HG02973 (cell line): ENCODE measurements at regions not wholly inside any gene's neighbourhood (a gene's known extent, or its start where the extent isn't known, plus 50 kb on each side); places are given as distances from the start of the nearest gene placed in this dataset.

Experiments used
- ATAC-seq: cut with Tn5 transposase; IDR thresholded peaks from one replicate; pipeline ENCODE4 v1.9.1; 2021; ENCODE audit warnings: moderate library complexity; ENCODE audit not compliant: unreplicated experiment

DNA sequence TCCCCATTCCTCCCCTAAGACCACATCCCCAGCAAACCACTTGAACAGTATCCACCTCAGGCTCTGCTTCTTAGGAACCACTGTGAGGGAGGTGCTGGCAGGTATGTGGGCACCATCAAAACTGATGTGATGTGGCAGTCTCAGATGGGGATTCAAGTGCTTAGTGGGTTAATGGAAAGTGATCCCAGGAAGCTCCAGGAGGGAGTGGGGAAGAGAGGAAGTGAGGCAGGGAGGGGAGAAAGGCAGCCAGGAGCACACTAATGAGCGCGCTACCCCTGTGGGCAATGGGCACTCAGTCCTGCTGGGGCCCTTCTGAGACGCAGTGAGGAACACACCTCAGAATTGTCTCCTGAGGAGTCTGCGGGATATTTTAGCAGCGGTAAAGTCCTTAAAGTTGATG is 263.1 kb upstream of the MOCS1 start:
- no peak for ATAC-seq

- no peak for ATAC-seq
These were observed 261.9 kb upstream of the MOCS1 start for GRCh38 chr6:40196135-40196518.

- no peak for ATAC-seq
These were observed 261.3 kb upstream of the MOCS1 start for GRCh38 chr6:40195428-40196134.

GRCh38 chr6:40194447-40195170 is 260.3 kb upstream of the MOCS1 start:
- no peak for ATAC-seq

GRCh38 chr6:40192516-40192915 is 258.3 kb upstream of the MOCS1 start:
- no peak for ATAC-seq

DNA sequence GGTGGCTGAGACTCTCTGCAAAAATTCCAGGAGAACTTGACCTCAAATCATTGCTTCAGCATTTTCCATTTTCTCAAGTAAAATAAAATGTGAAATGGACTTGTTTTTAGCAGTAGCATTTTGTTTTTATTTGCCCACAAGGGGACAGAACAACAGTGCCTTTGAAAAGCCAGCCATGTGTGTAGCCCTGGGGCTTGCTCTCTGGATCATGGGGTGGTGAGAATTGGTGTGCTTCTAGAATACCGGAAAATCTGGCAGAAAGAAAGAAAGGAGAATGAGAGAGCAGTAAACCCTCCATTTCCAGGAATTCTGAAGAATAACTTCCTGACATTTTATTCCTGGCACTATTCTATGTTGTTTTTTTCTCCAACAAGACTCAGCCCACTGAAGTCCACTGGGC is 254.7 kb upstream of the MOCS1 start:
- ATAC-seq: no peak

DNA sequence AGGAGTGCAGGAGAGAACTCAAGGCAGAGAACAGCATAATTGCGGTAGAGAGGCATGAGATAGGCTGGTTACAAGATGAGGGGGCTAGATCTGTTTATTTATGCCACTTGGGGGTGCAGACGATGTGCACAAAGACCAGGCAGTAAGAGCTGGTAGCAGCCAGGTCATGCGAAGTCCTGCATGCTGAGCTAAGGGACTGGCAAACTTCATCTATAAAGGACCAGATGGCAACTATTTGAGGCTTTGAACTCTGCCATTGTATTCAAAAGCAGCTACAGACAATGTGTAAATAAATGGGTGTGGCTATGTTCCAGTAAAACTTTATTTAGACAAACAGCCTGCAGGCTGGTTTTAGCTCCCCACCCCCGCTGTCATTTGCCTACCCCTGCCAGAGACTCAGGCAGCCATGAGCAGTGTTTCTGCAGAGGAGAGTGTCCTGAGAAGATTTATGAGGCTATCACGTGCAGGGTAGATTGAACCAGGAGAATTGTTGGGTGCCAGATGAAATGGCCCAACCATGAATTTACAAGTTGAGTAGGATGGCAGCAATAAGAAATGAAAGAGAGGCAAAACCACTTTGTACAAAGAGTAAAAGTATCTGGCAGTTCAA is 253.4 kb upstream of the MOCS1 start:
- no peak for ATAC-seq

DNA sequence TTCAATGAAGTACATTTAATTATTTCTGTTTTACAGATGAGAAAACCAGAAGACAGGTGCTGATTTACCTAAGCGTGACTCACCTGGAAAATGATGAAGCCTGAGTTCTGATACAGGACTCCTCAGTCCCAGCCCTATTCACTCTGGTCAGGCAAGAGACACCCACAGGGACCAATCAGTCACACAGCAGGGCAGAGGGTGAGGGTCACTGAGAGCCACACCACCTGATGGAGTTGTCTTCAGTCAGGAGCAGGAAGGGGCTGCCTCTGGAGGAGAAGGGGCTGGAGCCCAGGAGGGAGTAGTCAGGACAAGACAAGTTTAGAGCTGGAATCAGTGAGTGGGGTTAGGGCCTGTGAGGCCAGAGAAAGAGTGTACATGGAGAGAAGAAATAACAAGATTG is 251.2 kb upstream of the MOCS1 start:
- ATAC-seq: no peak

DNA sequence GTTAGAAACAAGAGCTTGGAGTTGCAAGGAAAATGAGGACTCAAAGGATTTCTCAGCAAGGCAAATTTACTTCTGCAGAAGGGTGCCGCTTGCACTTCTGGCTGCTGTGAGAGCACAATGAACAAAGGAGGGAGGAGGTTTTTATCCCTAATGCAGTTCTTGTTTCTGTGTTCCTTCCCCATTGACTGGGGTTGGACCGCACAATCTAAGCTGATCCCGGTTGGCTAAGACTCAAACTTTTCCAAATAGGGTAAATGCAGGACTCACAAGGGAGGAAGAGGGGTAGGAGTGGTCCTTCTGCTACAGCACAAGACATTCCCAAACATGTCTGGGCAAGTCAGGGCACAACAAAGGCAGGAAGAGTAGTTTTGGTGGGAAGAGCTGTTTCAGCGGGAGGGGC is 249.6 kb upstream of the MOCS1 start:
- no peak for ATAC-seq

DNA sequence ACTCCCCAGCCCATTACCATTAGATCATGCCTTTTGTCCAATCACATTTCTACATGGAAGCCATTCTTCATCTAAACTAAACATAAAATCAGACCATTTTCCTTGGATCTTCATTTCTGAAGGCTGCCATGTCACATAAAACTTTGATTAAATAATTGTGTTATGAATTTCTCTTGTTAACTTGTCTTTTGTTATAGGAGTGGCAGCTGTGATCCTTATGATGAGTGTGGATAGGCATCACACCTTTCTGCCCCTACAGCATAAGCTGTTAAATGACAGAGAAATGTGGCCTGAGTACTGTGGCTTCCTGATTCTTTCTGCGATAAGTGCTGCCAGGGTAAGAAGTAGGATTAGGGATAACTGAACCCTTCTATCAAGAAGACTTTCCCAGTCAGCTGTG is 247.1 kb upstream of the MOCS1 start:
- ATAC-seq: no peak

- no peak for ATAC-seq
These were observed 246.0 kb upstream of the MOCS1 start for GRCh38 chr6:40180271-40180670.

DNA sequence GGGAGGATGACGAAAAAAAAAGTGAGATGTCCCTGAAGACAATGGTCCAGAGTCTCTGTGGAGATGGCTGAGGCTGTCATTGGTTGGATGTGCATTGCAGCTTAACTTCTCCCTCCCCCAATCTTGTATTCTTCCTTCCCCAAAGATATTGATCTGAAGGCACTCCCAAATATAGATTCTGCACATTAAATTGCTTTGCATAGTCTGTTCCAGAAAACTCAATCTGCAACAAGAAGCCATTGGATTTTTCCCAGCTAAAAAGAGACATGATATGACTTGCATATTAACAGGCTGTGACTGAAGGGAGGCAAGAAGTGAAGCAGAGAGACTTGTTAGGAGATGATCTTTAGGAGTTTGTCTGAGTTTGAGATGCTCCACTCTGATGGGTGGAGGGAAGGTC is 245.2 kb upstream of the MOCS1 start:
- ATAC-seq: no peak

- no peak for ATAC-seq
These were observed 243.3 kb upstream of the MOCS1 start for GRCh38 chr6:40177598-40177997.

GRCh38 chr6:40176152-40176551 is 241.9 kb upstream of the MOCS1 start:
- ATAC-seq: no peak

DNA sequence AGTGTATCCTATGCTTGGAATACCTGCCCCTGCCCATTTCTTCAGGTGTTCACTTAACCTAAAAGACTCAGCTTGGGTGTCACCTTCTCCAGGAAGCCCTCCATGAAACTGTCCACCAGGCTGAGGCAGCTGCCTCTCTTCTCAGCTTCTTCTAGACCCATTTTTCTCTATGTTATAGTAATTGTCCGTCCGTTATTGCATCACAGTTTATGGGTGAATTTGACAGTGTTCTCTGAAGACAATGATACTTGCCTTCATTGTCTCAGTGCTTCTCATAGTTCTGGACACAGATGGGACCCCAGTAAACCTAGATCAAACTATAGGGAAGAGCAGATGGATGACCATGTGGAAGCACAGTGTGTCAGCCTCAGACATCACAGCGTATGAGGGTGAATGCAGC is 238.0 kb upstream of the MOCS1 start:
- ATAC-seq: no peak

DNA sequence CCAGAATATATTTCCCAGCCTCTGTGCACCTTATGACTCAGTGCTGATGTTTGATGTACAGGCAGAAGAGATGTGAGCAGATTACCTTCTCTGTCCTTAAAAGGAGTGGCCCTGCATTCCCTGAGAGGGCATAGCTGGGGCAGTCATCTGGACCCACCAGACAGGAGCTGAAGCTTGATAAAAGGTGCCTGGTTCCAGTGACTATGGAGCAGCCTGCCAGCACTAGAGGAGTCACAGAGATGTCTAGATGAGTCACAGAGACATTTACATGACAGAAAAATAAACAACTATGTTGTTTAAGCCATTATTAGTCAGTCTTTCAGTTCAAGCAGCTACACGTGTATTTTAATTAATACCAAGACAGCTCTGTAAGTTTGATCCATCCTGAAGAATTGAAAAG is 237.1 kb upstream of the MOCS1 start:
- ATAC-seq: no peak

DNA sequence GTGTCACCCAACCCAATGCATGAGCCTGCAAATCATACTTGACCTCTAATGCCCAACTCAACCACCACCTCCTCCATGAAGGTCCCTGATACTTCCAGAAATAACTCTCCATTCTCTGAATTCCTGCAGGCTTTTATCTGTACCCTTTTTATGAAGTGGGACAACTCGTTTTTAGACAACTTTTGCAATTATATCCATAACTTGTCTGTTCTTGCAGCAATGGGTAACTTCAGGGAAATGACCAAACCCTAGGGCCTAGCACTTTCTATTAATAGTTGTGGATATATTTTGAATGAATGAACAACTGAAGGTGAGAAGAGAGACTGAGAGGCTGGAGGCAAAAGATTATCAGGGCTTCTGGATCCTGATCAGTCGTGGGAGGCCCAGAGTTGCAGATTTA is 236.6 kb upstream of the MOCS1 start:
- no peak for ATAC-seq

GRCh38 chr6:40169878-40170277 is 235.6 kb upstream of the MOCS1 start:
- ATAC-seq: no peak

- no peak for ATAC-seq
These were observed 232.7 kb upstream of the MOCS1 start for GRCh38 chr6:40166963-40167362.

GRCh38 chr6:40165036-40165709 is 230.9 kb upstream of the MOCS1 start:
- ATAC-seq: no peak

DNA sequence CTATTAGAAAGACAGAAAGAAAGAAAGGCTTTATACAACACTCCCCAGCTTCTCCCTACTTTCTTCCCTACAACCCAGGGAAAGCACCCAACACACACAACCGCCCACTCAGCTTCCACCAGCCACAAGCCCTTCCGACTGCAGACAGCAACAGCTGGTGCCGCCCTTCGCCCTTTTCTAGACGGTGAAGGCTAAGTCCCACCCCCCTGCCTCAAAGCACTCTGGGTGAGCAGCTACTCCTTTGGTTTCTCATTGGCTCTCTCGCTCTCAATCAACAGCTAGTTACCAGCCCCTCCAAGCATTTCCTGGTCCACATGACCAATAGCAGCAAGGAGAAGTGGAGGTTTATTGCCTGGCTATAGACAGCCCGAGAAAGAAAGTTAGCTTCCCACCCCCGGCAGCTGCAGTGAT is 230.1 kb upstream of the MOCS1 start:
- no peak for ATAC-seq

DNA sequence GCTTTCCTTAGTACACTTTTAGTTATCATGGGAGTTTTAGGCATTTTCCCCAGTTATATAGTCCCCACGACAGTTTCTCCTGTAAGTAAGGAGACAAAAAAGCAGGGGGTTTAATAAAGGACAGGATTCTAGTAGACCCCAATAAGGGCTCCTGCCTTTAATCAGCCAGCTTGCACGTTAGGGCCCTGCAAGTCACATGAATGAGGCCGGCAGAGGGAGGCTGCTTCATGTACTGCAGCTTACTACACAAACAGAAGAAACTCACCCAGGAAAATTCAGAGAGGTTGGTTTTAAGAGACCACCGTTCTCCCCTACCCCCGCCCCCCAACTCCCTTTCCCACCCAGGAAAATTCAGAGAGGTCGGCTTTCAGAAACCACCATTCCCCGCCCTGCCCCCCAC is 229.7 kb upstream of the MOCS1 start:
- ATAC-seq: no peak
